HG03565 (cell line): ENCODE measurements at regions not wholly inside any gene's neighbourhood (a gene's known extent, or its start where the extent isn't known, plus 50 kb on each side); places are given as distances from the start of the nearest gene placed in this dataset.

Experiments
- ATAC-seq: cut with Tn5 transposase; IDR thresholded peaks from one replicate; pipeline ENCODE4 v1.9.1; 2021; ENCODE audit warnings: mild to moderate bottlenecking, moderate library complexity; ENCODE audit not compliant: unreplicated experiment

DNA sequence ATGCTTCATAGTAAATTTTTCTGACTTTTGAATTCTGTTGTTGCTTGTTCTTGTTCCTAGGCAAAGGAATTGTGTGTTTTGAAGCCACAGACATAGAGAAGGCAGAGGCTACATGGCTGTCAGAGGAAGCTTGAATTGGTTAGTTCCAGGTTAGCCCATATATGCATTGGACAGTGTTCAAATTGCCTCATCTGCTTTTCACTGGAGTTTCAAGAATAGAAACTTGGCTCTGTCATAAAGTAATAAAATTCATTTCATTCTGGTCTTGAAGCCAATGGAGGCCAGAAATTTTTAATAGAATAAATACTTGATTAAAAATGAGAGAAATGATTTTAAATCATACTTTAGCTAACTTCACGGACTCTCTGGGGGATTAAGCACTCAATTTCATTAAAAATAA, 178.0 kb downstream of the YIPF5 start:
- ATAC-seq = no peak

DNA sequence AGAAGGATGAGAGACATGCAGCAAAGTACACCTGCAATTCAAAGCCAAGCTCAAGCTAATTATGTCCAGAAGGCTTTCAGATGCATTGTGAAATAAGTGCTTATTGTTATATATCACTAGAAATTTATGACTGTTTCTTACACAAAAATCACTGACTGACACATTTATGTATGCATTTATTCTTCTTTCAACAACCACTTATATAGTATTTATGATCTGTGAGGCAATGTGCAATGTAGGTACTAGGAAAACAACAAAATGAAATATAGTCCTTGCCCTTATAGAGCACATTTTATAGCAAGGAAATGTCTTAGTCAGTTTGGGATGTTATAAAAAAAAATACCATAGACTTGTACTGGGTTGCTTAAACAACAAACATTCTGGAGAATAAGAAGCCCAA, 167.6 kb downstream of the YIPF5 start:
- ATAC-seq = no peak

DNA sequence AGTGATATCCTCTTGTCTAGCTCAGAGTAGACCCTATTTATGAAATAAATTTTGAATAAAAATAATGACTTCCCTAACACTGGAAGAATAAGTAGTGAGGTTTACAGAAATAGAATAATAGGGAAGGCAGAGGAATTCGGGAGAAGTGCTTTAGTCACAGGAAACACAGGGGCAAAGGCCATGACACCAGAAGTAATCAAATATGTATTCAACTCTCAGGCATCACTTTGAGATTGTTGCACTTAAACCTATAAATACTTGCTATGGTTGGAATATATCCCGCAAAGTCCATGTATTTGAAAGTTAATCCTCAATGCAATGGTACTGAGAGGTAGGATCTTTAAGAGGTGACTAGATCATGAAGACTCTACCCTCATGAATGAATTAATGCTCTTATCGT, 166.8 kb downstream of the YIPF5 start:
- ATAC-seq = no peak

DNA sequence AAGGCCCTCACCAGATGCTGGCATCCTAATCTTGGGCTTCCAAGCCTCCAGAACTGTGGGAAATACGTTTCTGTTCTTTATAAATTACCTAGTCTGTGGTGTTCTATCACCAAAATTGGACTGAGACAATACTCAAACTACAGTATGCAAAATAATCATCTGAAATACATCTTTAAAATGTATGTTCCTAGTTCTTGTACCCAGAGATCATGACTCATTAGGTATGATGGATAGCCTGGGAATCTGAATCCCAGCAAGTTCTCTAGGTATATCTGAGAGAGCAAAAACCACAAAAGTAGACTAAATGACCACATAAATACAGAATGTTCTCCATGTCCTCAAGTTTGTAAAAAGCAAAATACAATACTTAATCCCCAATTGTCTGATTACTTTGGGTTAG, 166.3 kb downstream of the YIPF5 start:
- ATAC-seq = no peak

DNA sequence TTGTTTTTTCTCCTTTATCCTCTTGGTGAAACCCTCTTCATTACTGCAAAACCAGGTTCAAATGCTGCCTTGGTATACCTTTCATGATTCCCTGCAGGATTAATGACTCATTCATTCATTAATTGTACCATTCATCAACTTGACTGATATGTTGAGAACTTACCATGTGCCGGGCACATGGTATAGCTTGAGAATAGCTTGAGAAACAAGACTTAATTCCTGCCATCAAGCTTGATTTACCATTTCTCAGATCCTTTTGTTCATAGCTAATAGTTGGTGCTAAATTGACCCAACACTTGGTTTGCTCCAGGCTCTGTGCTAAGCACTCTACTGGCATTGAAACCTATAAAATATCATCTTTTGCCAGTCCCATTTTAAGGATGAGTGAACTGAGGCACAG, 165.7 kb downstream of the YIPF5 start:
- no peak for ATAC-seq

DNA sequence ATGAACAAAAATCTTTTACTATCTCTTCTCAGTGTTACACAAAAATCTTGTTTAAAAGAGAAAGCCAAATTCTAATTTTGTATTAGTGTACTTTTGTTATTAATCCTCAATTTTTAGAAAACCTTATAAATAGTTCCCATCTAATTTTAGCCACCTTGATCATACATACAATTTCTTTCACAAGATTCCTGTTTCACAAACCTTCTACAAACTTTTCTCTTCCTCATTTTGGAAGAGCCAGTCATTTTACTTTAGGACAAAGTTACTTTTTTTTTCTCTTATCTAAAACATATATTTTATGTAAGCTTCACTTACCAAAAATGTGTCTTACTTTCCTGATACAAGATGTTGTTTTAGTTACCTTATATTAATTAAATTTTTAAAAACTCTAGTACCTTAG, 161.3 kb downstream of the YIPF5 start:
- ATAC-seq = no peak

DNA sequence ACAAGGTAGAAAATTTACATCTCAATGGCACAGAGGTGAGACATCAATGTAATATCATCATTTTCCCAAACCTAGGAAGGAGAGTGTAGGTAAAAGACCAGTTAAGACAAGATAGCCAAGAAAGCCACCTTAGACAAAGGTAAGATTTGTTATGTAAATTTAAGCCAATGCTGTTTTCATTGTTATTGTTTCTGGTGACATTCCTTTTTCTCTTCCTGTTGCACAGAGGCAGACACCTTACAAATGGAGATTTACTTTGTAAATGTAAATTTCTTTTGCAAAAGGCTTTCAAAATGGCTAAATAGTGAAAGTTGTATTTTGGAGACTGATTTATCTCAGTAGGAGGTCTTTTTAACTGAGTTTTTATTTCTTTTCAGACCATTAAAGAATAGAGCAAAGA, 159.1 kb downstream of the YIPF5 start:
- no peak for ATAC-seq

DNA sequence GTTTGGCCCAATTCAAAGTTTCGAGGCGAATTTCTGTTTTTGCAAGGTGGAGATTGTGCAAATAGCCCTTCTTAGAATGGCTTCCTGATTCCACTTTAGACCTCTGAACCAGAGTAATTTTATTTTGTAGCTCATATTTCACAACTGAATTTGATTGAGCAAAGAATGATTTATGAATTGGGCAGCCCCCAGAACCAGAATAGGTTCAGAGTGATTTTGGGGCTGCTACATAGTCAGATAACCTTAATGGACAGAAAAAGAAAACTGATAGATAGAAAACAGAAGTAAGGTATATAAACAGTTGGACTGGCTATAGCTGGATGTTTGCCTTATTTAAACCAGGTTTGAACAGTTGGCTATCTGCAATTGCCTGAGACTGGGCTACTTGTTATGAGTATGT, 156.6 kb downstream of the YIPF5 start:
- ATAC-seq = no peak

DNA sequence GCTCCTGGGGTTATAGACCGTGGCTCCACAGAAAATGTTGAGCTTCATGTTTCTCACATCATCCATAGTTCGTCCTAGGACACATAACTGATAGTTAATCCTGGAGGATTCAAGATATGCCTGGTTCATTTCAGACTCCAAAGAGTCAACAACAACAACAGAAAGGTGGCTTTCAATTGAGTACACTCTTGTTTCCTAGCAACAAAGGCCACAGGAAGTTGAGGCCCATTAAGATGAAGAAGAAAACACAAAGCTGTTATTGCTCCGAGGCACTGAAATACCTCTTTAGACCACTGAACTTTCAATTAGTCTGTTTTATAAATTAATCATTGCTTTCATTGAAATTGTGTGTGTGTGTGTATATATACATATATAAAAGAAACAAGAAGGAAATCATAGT, 154.5 kb downstream of the YIPF5 start:
- ATAC-seq = no peak

DNA sequence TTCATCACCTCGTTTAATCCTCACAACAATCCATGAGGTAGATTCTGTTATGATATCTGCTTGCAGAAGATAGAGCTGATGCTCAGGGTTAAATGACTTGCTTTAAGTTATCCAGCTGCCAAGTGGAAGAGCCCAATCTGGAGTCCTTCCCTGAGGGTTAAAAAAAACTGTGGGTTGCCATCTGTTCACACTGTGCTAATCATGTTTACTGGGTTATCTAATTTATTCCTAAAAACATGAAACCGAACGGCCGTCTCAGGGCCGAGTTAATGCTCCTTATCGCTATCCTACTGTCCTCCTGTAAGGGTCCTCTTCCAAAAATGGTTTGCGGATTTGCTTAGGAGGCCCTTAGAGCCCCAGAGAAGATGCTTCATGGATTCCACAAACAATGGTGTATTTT, 153.3 kb downstream of the YIPF5 start:
- no peak for ATAC-seq

DNA sequence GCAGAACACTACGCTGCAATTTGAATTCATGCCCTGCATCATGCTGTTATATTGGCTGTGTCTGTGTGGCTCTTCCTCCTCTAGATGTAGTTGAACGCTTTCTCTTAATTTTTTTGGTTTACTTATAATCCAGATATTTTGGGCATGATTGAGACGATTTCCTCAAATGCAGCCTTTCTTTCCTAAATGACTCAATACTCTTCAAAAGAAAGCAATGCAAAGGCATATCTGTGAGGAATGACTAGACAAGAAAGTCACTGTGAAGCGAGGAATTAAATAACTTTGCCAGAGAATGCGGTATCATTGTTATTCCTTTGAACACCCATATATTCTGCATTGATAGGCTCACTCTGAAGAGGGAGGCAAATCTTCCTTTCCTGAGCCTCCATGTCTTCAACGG, 152.8 kb downstream of the YIPF5 start:
- ATAC-seq = no peak

DNA sequence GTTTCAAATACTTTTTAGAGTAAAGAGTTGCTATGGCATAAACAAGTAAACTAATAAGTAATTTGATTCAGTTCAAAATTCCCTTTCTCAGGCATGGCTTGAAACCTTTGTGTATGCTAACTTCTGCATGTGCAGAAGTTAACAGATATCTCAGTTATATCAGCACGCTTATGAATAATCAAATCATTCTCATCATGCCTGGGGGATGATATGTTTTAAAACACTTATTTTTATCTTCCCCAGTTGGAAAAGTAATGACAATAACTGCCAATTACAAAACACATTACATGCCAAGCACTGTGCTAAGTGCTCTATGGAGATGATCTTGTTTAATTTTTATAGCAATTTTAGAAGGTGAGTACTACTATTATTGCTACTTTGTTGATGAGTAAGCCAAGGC, 146.4 kb downstream of the YIPF5 start:
- no peak for ATAC-seq

DNA sequence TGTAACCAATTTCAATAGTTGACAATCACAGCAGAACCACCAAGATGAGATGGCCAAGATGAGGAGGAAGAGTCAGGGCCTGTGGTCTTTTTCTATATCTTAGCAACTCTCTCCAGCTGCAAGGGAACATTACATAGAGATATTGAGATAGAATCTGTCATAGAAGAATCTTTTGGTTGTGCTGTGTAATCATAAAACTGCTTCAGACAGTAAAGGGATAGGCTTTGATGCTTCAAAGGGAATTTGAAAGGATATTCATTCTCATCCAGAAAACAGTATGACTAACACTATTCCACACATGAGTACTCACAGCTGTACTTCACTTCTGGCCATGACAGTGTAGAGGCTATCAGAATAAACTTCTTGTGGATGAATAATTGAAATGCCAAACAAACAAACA, 145.9 kb downstream of the YIPF5 start:
- no peak for ATAC-seq

DNA sequence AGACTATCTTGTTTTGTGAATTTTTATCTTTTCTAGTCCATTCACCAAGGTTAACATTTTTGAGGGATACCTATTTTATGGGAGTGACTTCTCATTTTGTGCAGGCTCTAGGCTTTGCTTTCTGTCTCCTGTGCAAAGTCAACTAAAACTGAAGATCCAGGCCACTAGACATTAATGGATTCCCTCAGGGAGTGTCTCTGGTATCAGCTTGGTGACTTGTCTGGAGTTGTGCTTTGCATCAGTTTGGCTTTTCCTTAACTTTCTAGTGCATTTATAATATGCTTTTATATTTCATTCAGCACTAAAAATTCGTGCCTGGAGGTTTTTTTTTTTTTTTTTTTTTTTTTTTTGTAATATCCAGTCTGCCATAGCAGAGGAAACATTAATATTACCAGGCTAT, 144.2 kb downstream of the YIPF5 start:
- ATAC-seq = no peak

DNA sequence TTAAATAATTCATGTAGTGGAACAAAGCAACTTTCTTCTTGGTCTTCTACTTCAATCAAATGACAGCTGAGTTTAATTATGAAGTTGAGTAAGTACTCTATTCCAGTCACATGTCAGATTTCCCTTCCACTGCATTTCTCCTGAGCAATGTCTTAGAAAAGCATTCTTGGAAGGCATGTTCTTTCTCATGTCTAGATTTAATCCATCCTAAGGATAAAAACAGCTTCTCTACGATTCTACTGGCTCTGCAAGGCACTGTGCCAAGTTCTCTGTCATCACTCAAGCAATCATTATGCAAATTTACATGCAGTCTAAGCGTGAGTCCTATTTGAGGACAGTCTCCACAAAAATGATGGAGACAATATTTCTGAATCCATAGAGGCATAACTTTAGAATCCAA, 142.4 kb downstream of the YIPF5 start:
- ATAC-seq = no peak

DNA sequence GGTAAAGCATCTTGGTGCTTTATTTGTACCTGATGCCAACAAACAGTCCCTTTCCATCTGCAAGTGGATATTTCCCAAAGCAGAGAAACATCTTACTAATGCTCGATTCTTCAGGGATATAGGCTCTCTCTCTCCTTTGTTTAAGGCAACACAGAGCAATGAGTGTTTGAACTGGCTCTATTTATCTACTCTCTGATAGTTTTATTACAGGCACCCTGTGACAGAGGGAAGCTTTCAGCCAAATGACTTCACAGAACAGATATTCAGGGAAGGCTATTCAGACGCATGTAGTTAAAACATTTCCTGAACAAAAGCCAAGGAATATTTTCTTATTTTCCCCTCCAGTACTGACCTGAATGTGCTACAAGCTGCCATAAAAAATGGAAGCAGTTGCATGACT, 141.8 kb downstream of the YIPF5 start:
- ATAC-seq = no peak

DNA sequence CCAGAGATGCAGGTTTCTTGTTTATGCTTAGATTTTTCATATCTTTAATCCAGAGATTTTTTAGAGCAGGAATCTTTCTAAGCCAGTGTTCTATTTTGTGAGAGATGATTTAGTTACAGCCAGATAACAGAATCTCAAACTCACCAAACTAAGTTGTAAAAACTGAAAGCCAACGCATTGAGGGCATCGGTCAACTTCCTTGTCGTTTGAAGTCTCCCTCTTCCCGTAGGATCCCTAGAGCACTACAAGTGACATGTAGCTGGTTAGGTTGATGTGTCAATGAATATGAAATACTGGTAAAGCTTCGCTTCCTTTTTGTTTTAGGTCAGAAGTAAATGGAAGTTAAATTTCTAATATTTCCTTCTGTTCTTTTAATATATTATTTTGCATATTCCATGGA, 139.6 kb downstream of the YIPF5 start:
- no peak for ATAC-seq

DNA sequence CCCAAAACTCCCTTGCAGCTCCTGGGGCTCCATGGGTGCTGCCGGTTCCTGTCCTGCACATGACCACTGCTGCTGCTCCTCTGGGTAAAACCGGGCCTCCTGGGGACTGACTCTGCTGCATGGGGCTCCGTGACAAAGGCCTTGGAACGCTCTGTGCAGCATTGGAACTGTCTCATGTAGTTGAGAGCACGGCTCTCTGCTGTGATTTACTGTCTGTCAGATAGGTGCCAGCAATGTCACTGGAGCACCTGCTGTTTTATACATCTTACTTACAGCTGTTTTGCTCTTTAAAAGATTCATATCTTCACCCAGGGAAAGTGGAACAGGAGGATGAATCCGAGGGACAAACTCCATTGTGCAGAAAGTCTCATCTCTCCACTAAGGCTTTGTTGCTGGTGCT, 138.1 kb downstream of the YIPF5 start:
- ATAC-seq = no peak

DNA sequence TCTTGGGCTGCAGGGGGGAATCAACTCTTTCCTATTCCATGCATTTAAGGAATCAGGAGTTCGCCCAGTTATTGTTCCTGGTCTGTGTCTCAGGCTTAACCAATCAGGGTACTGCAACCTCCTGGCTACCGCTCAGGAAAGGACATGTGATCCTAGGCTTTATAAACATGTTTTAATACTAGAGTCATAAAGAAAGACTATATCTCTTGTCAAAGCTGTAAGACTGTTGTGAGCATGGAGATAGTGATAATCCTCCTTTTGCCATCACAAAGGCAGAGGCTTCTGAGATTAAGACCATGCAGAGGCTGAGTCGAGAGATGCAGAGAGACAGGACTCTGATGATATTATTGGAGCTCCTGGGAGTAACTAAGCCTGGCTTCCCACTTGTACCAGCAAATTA, 137.0 kb downstream of the YIPF5 start:
- no peak for ATAC-seq

DNA sequence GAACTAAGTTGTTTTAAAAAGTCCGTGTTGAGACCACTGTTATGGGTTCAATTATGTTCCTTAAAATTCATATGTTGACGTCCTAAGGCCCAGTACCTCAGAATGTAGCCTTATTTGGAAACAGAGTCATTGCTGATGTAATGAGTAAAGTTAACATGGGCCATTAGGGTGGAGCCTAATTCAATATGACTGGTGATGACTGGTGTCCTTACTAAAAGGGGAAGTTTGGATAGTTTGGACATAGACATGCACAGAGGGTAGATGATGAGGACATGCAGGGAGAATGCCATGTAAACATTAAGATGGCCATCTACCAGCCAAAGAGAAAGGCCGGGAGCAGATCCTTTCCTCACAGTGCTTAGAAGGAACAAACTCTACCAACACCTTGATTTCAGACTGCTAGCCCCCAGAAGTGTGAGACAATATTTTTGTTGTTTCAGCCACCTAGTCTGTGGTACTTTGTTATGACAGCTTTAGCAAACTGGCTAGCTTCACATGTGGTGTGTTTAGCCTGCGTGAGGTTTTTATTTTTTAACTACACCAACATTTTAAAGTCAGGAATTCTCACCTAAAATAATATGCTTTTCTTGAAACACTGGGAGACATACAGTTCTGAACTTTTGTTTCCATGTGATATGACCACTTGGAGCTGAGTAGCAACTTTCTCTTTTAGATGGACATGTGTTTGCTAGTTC, 135.3 kb downstream of the YIPF5 start:
- ATAC-seq = no peak

DNA sequence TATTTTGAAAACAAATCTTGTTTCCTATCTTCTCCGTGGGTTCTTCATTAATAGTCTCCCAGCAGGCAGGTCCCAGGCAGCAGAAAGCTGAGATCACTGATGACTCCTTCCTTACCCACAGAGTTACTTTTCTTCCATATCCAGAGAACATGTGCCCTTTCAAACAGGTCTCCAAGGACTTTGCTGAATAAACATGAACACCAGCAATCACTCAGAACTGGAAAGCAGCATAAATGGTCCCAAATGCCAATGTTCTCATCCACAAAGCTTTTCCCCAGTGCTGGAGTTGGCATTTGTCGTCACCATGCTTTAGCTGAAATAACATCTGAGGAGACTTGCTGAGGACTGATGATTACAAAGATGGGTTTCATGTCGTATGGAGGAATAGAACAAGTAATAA, 134.0 kb downstream of the YIPF5 start:
- no peak for ATAC-seq

DNA sequence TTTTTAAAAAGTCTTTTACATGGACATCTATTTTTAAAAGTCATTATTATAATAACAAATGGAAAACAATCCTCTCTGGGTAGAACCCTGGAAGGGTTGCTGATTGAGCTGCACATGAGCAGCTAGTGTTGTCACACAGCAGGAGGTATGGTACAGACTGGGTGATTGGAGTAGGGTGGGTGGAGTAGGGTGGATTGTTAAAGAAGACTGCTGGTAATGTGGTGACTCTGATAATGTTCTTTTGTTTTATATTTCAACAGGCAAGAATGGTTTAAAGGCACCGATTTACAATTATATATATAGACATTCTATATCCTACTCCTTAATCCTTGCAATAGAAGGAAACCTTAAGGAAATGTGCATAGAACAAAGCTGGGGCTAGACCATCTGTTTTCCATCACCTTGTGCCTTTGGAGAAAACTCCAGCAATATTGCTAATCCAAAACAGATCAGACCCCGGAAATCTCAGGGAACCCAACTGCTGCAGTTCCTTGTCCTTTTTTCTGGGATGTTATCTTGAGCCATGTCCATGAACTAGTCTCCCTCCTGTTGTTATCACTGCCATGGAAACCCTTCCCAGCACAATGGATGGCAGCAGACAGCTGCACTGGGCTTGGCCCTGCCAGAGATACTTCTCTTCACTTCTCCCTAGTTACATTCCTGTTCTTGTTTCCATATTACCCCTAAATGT, 129.7 kb downstream of the YIPF5 start:
- no peak for ATAC-seq

DNA sequence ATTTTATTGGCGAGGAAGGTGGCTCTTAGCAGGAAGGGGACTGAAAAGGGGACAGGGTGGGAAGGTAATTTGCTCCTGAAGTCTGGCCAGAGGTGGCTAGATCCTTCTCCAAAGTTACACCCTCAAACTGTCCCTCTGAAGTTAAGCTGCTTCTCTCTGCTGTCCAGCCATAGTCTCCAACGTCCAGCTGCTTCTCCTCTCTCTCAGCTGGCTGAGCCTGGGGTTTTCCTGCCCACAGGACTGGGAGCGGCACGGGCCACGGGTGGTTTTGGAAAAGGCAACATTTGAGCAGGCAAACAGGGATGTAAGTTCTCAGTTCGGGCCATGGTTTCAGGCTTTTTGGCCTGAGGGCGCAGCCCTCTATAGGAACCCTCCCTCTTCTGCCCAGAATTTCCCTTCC, 128.3 kb downstream of the YIPF5 start:
- ATAC-seq = no peak
